UCSD-AML1 (cell line): ENCODE measurements at regions not wholly inside any gene's neighbourhood (a gene's known extent, or its start where the extent isn't known, plus 50 kb on each side); places are given as distances from the start of the nearest gene placed in this dataset.
"Not testable (repeated sequence)": the region's sequence is repeated elsewhere in the genome, so short reads cannot be mapped to it uniquely, and the experiment has no call there.

Source experiments
- DNase-seq: peaks from one replicate; lab custom pipeline; 2025; ENCODE audit not compliant: unreplicated experiment; lab: John Stamatoyannopoulos, UW

GRCh38 chr12:115813256-115813655 is 464.2 kb downstream of the MED13L start:
- no peak for DNase-seq

DNA sequence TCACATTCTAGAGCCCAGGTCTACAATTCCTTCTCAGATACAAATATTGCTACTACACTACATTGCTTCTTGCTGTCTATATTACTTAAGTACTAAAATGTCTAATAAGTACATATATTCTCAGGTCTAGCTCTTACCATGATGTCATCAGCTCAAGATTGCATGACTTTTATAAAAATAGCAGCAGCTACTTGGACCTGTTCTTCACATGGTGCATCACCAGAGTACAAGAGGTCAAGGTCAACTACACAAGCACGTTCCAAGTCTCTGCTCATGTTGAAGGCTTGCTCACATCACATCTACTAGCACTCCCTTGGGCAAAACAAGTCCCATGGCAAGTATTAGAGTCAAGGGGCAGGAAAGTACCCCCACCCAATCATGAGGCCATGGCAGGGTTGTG is 465.6 kb downstream of the MED13L start:
- DNase-seq, result no peak

GRCh38 chr12:115811045-115811444 is 466.4 kb downstream of the MED13L start:
- DNase-seq, result no peak

DNA sequence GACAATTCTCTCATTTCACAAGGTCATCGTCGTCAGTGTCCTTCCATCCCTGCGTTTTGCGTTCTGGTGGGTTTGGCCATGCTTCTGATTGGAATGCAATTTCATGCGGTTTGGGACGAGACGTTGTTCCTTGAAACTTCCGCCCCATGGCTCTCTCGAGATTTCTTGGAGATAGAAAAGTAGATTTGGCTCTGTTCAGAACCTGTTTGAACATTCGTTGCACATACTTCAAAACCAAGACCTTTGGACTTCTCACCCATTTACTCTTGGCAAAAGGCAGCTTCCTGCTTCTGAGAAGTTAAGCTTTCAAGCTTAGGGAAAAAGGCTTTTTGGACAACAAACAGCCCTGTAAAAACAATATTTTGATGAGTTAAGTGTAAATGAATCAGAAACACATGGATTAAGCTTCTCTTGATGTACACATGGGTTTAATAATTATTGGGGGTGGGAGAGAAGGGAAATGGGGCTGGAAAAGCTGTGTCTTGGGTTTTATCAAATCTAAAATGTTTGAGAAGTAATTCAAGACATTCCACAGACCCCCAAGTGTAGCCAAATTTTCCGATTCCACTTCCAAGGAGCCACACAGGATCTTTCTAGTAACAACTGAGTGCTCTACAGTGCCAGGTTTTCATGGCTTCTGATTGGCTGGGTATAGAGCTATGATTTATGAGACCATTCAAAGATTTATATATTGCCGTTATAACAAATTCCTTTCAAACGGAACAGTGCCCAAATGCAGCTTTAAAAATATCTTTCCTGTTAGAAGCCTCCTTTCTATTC is 467.2 kb downstream of the MED13L start:
- DNase-seq, result no peak

GRCh38 chr12:115806000-115806399 is 471.5 kb downstream of the MED13L start:
- DNase-seq, result no peak

- no peak for DNase-seq
Observed at GRCh38 chr12:115802767-115803166, 474.7 kb downstream of the MED13L start.

GRCh38 chr12:115801871-115802270 is 475.6 kb downstream of the MED13L start:
- no peak for DNase-seq

DNA sequence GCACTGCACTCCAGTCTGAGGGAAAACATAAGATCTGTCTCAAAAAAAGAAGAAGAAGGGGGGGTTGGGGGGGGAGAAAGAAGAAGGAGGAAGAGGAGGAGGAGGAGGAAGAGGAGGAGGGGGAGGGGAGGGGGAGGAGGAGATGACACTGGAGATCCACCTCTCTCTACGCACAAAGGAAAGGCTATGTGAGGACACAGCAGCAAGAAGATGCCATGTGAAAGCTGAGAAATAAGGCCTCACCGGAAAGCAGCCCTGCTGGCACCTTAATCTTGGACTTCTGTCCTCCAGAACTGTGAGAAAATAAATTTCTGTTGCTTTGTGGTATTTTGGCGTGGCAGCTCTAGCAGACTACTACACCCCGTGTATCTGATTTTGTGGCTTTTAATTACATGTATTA is 477.9 kb downstream of the MED13L start:
- DNase-seq, result no peak

- no peak for DNase-seq
Observed at GRCh38 chr12:115798309-115798917, 479.1 kb downstream of the MED13L start.

GRCh38 chr12:115794659-115795081 is 482.8 kb downstream of the MED13L start:
- no peak for DNase-seq

DNA sequence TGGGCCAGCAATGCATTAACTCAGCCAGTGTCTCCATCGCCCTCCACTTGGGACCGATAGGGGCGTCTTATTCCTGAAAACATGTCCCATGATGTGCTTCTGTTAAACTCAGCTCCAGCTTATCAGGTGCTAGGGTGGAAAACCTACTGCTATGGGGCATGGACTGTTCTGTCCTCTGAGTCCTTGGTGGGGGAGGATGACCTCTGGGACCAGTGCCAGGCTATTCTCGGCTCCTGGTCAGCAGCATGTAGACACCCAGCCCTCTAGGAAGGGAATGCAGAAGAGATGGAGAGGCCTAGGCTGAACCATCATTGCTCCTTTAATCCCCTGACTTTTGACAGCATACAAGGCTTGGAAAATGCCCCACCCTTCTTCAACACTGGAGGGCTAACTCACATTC is 486.2 kb downstream of the MED13L start:
- no peak for DNase-seq

DNA sequence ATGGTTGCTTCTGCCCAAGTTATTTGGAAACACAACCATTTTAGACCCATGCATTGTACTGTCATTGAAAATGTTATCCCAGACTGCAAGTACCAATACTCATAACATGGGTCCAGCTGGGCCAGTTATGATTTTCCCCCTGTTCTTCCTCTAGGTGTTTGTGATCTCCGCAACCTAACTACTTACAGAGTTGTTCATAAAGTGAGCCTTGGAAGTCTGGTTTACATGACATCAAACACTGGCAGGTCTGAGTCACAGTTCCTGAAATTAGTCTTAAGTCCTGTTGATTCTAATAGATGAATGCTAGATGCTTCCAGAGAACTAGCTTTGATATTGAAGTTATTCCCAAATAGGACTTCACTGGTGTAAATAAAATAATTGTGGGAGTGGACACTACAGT is 487.0 kb downstream of the MED13L start:
- no peak for DNase-seq

- not testable (repeated sequence) for DNase-seq
Observed at GRCh38 chr12:115786490-115786889, 491.0 kb downstream of the MED13L start.

DNA sequence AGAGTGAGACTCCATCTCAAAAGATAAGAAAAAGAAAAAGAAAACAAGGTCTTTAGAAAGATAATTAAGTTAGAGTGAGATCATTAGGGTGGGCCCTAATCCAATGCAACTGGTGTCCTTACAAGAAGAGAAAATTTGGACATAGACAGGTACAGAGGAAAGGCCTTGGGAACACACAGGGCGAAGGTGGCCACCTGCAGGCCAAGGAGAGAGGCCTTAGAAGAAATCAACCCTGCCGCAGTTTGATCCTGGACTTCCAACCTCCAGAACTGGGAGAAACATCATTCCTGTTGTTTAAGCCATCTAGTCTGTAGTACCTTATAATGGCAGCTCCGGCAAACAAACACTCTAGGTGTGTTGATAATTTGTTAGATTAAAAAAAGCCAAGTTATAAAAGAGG is 491.9 kb downstream of the MED13L start:
- no peak for DNase-seq

DNA sequence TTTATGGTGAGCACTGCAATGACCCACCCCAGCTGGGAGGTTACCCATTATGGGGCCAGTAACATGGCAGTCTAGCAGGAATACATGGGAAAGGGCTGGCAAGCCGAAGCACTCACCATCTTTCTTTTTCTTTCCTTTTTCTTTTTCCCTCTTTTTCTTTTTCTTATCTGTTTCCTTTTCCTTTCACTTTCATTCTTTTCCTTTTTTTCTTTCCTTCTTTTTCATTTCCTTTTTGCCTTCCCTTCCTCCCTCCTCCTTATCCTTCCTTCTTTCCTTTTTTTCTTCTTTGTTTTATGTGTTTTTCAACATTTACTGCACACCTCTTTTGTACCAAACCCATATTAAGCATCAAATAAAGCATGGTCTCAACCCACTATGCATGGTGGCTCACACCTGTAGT is 501.1 kb downstream of the MED13L start:
- no peak for DNase-seq

GRCh38 chr12:115774148-115774895 is 503.2 kb downstream of the MED13L start:
- no peak for DNase-seq

DNA sequence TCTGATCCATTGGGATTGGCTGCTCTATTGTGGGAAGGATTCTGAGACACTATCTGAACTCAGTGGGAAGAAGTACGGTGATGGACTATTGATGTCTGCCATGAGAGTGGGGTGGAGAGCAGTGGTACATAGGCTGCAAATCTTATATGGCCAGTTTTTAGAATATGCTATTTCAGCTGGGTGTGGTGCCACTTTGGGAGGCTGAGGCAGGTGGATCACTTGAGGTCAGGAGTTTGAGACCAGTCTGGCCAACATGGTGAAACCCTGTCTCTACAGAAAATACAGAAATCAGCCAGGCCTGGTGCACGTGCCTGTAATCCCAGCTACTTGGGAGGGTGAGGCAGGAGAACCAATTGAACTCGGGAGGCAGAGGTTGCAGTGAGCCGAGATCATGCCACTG is 505.9 kb downstream of the MED13L start:
- no peak for DNase-seq

DNA sequence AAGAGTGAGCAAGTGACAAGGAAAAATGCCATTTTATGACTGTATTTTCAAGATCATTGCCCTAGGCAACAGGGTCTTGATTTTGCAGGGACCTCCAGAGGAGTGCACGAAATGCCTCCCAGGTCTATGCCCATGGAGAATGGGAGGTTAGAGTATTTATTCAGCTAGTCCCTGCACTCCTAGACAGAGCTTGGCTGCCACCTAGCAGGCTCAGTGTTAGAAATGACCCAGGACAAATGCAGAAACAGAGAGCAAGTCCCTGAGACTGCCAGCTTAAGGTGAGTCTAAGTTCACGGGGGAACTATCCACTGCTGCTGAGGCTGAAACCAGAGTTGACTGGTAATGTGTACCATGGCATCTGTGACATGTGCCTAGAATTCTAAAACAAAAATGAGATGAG is 506.4 kb downstream of the MED13L start:
- no peak for DNase-seq

DNA sequence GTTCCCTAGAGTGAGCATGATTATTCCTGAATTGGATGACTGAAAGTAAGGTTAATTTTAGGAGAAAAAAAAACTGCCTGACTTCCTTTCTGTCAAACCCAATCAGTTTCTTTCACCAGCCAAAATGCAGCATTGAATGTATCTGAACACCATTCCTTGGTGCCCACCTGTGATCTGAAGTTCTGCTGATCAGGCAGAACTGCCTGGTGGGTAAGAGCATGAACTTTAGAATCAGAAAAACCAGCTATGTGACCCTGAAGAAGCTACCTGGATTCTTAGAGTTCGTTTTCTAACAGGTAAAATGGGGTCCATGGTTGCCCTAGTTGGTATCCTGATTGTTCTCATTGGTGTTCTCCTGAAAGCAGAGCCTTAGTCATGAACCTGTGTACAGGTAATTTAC is 506.9 kb downstream of the MED13L start:
- DNase-seq, result no peak

GRCh38 chr12:115767916-115768315 is 509.6 kb downstream of the MED13L start:
- DNase-seq, result no peak

DNA sequence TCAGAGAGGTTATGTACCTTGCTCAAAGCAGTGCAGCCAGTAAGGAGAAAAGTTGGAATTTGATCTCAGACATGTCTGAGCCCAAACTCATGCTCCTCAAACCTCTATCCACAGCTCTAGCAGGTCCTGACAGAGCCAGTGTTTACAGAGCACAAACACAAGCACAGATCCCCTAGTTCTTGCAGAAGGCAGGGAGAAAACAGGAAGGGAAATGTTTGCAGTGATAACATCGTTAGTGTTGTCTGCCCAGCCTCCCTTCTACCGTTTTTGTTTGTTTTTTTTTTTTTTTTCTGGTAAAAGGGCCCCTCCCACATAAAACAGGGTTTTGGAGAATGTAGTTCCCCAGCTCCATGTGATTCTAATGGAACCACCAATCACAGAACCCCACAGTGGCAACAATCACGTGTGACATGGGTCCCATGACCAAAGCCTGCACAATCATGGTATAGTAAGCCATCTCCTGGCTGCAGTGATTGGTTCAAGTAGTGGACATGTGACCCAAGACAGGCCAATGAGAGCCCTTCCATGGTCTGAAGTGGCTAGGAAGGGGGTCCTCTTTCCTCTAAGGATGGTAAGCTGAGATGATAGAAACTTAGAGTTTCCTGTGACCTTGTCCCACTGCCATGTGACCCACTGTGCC is 513.4 kb downstream of the MED13L start:
- DNase-seq, result no peak

GRCh38 chr12:115763376-115763775 is 514.1 kb downstream of the MED13L start:
- DNase-seq, result no peak
